ENCODE measurements at regions not wholly inside any gene's neighbourhood (a gene's known extent, or its start where the extent isn't known, plus 50 kb on each side); places are given as distances from the start of the nearest gene placed in this dataset.

DNA sequence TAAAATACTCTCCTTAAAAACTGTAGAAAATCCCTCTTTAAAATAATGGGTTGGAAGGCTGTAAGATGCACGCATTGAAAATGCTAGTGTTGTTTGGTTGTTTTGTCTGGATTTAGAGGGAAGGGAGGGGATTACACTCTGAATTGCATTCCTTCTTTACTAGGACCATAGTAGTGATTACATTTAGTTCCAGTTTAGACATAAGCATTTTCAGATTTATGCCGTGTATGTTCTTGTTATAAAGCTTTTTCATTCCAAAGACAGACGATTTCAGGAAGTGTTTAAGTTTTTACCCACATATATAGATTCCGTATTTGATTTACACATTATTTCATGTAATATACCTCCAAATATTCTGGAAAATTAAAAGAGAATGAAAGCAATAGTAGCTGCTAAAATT, 538.4 kb downstream of the PTPRC start:
- Histone ChIP-seq H3K4me3 (no peak overlapping the region), H3K27me3 (no peaks in the 10 kb centered on the region), H3K36me3 (no peaks in the 10 kb centered on the region), H3K27ac (no peak overlapping the region), H3K9me3 (no peaks in the 10 kb centered on the region), H3K4me1 (no peaks in the 10 kb centered on the region)
- TF ChIP-seq, protein P1, sequence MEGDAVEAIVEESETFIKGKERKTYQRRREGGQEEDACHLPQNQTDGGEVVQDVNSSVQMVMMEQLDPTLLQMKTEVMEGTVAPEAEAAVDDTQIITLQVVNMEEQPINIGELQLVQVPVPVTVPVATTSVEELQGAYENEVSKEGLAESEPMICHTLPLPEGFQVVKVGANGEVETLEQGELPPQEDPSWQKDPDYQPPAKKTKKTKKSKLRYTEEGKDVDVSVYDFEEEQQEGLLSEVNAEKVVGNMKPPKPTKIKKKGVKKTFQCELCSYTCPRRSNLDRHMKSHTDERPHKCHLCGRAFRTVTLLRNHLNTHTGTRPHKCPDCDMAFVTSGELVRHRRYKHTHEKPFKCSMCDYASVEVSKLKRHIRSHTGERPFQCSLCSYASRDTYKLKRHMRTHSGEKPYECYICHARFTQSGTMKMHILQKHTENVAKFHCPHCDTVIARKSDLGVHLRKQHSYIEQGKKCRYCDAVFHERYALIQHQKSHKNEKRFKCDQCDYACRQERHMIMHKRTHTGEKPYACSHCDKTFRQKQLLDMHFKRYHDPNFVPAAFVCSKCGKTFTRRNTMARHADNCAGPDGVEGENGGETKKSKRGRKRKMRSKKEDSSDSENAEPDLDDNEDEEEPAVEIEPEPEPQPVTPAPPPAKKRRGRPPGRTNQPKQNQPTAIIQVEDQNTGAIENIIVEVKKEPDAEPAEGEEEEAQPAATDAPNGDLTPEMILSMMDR (IDR thresholded peaks at IDR 0.05) = no peak
- intact Hi-C loops (cut with DNase I) = no loop called here
- DNase-seq (ENCODE audit: low spot score in 2 of 2) = no peak

DNA sequence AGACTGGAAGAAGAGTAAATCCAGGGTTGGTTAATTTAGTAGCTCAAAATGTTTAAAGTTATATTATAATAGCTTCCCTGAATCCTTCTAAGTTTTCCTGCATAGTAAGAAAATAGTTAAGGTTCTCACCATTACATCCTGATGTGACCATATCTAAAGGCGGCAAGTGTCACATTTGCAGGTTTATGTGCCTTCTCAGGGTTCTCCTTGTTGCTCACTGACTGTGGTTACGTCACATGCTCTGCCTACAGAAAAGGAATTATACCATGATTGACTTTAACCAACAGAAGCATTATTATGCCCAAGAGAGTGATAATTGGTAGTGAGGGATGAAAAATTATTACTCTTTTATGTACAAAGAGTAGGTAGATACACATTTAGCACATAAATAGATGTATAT, 539.8 kb downstream of the PTPRC start:
- intact Hi-C loops (cut with DNase I) = no loop called here
- Histone ChIP-seq H3K36me3 (no peaks in the 10 kb centered on the region), H3K9me3 (no peaks in the 10 kb centered on the region), H3K4me3 (no peak overlapping the region), H3K27ac (no peak overlapping the region), H3K27me3 (no peaks in the 10 kb centered on the region), H3K4me1 (no peaks in the 10 kb centered on the region)
- TF ChIP-seq, protein P1 (IDR thresholded peaks at IDR 0.05) = no peak
- no peak for DNase-seq (ENCODE audit: low spot score in 2 of 2)

DNA sequence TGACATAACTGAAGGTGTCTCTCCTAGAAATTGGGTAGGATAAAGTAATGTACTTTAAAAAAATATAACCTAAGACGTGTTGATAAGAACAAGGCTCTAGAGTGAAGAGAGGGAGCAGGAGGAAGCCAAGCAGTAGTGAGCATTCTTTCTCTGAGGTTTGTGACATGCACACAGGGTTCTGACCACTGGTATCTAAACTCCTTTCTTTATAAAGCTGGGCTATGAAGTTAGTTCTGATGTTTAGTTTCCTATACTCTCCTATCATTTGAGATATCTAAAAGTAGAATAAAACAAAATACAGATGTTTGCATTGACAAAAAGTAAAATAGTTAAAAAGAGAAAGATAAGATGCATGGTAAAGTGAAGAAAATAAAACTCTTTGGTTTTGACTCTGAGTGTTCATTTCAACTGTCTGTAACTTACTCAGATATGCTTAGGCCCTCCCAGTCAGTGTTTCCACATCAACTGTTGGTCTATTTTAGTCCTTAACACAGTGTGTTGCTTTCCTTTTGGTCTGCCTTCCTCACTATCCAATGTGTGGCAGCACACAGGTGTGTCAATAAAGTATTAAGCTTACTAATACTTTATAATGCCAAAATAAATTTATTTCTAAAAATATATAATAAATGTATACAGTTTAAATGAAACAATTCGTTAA, 543.5 kb downstream of the PTPRC start:
- H3K4me1 ChIP-seq = no peaks in the 10 kb centered on the region
- no peak for DNase-seq (ENCODE audit: low spot score in 2 of 2)
- no peaks in the 10 kb centered on the region for H3K27me3 ChIP-seq
- intact Hi-C loops (cut with DNase I) = no loop called here
- TF ChIP-seq, protein P1 (IDR thresholded peaks at IDR 0.05) = no peak
- H3K9me3 ChIP-seq = no peaks in the 10 kb centered on the region
- no peak overlapping the region for H3K27ac ChIP-seq
- H3K4me3 ChIP-seq = no peak overlapping the region
- no peaks in the 10 kb centered on the region for H3K36me3 ChIP-seq

DNA sequence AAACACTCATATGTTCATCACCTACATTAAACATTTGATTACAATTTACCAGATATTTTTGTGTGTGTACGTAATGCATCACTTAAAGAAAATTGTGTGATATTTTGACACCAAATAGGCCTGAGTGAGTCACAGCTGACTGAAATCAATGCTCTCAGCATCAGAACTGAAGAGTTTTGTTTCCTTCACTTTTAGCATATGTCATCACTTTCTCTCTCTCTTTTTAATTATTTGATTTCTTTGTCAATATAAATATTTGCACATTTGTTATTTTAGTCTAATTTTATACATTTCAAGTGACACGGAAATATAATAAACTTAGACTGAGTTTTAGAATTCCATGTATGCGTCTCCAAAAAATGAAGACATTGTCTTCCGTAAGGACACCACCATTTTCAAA, 545.3 kb downstream of the PTPRC start:
- TF ChIP-seq, protein P1 (IDR thresholded peaks at IDR 0.05) = no peak
- intact Hi-C loops (cut with DNase I) = no loop called here
- H3K4me1 ChIP-seq = no peaks in the 10 kb centered on the region
- DNase-seq (ENCODE audit: low spot score in 2 of 2) = no peak
- H3K36me3 ChIP-seq = no peaks in the 10 kb centered on the region
- no peaks in the 10 kb centered on the region for H3K27me3 ChIP-seq
- no peak overlapping the region for H3K4me3 ChIP-seq
- no peak overlapping the region for H3K27ac ChIP-seq
- no peaks in the 10 kb centered on the region for H3K9me3 ChIP-seq

DNA sequence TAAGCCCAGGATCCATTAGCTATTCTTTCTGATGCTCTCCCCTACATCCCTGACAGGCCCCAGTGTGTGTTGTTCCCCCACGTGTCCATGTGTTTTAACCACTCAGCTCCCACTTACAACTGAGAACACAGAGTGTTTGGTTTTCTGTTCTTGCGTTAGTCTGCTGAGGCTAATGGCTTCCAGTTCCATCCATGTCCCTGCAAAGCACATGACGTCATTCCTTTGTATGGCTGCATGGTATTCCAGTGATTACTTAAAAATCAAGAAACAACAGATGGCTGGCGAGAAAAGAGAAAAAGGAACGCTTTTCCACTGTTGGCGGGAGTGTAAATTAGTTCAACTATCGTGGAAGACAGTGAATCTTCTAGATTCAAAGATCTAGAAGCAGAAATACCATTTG, 556.0 kb downstream of the PTPRC start:
- no peaks in the 10 kb centered on the region for H3K9me3 ChIP-seq
- H3K4me1 ChIP-seq = no peaks in the 10 kb centered on the region
- H3K27ac ChIP-seq = no peak overlapping the region
- TF ChIP-seq, protein P1 (IDR thresholded peaks at IDR 0.05) = no peak
- DNase-seq (ENCODE audit: low spot score in 2 of 2) = no peak
- no peak overlapping the region for H3K4me3 ChIP-seq
- no peaks in the 10 kb centered on the region for H3K27me3 ChIP-seq
- intact Hi-C loops (cut with DNase I) = no loop called here
- H3K36me3 ChIP-seq = no peaks in the 10 kb centered on the region

DNA sequence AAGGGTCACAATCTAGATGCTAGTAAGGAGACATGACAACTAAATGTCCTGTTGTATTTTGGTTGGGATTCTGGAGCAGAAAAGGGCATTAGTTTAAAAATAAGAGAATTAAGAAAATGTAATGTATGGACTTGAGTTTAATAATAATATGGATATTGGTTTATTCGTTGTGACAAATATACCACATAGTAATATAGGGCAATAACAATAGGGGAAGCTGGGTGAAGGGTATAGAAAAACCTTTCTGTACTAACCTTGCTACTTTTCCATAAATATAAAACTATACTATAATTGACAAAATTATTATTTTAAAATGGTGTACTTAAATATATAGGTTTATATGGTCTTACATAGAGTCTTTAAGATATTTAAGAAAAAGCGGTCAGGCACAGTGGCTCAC, 558.9 kb downstream of the PTPRC start:
- no peak for DNase-seq (ENCODE audit: low spot score in 2 of 2)
- intact Hi-C loops (cut with DNase I) = no loop called here
- no peak overlapping the region for H3K4me3 ChIP-seq
- TF ChIP-seq, protein P1 (IDR thresholded peaks at IDR 0.05) = no peak
- H3K9me3 ChIP-seq = no peaks in the 10 kb centered on the region
- no peak overlapping the region for H3K27ac ChIP-seq
- H3K27me3 ChIP-seq = no peaks in the 10 kb centered on the region
- no peaks in the 10 kb centered on the region for H3K4me1 ChIP-seq
- no peaks in the 10 kb centered on the region for H3K36me3 ChIP-seq

All from ascending aorta (tissue), 2 donors.